Pancreas (tissue), 10 donors: ENCODE measurements at regions not wholly inside any gene's neighbourhood (a gene's known extent, or its start where the extent isn't known, plus 50 kb on each side); places are given as distances from the start of the nearest gene placed in this dataset.
A peak's percentile ranks its signal among the peaks of the same experiment; 100 is the strongest.

Experiments
- ATAC-seq, 4 donors: fragments of 200-7000 bp; cut with Tn5 transposase; one replicate each; pipeline versions ENCODE4 v1.8.0 to v1.9.1; 2020; ENCODE audit warnings: mild to moderate bottlenecking in 4 of 4, moderate library complexity in 4 of 4
- DNase-seq, 6 donors: peaks; one replicate each; pipeline ENCODE4 v3.0.0-alpha.2; 2020
- FAIRE-seq: peaks from 2 replicates; lab custom pipeline; 2012; peaks lifted over from hg19 to GRCh38; lab: Jason Lieb, UNC
- H3K27ac ChIP-seq, 4 donors: fragments of 200-600 bp; sonication (generic); 1 replicate in 3 of 4; 2 replicates in 1 of 4; pipeline versions ENCODE4 v1.5.0 to v1.8.0; 2020
- H3K27me3 ChIP-seq, 4 donors: fragments of 200-600 bp; one replicate each; pipeline ENCODE4 v1.8.0; 2021
- H3K36me3 ChIP-seq, 3 donors: fragments of 200-600 bp; sonication (generic) in 1 of 3; one replicate each; pipeline versions ENCODE4 v1.5.0 to v1.8.0; 2020 to 2021
- H3K4me1 ChIP-seq, 3 donors: fragments of 200-600 bp; one replicate each; pipeline ENCODE4 v1.8.0; 2021
- H3K4me3 ChIP-seq, 4 donors: fragments of 200-600 bp; sonication (generic) in 2 of 4; one replicate each; pipeline versions ENCODE4 v1.5.0 to v1.8.0; 2020 to 2021
- H3K9me3 ChIP-seq, 4 donors: fragments of 200-600 bp; one replicate each; pipeline ENCODE4 v1.8.0; 2021
- WGBS, 2 donors: extraction: QIAGEN DNeasy Blood & Tissue Kit; methylation state at CpG; one replicate each; pipeline ENCODE4 v1.1.7; 2013; 5-methylcytosine and 5-hydroxymethylcytosine counted together
- intact Hi-C, 3 donors: fragments of 100-400 bp; cut with DNase I; formaldehyde crosslinking; loops; one replicate each; pipeline versions ENCODE4 v1.11.1 to v1.14.2; 2022
- TF ChIP-seq, protein P1 (sequence below), 4 donors: fragments of 200-600 bp; sonication (generic) in 3 of 4; IDR thresholded peaks; one replicate each; pipeline versions ENCODE4 v1.5.0 to v1.8.0; 2021; ENCODE audit warnings: antibody characterized with exemption in 4 of 4
- donor health status: healthy with polysubstance abuse.
- donor health status: DM: no; HTN: no; CAD: no; lungs with moderate emphysema.
- donor health status: DM: no; HTN: no; CAD: no.
- donor health status: control.
- donor health status: control.
- donor health status: Bipolar disorder and iron deficiency.
- donor health status: DM: yes; HTN: yes; CAD: no.
- donor health status: DM: no; HTN: no; CAD: no.
- donor health status: DM: no; HTN: no; CAD: no.
- donor health status: DM: yes; HTN: yes; CAD: no.

- no peak for FAIRE-seq
- no peak overlapping the region for H3K27ac ChIP-seq
- intact Hi-C loops: no loop called here
Measured at GRCh38 chr17:33804401-33804800, 450.7 kb upstream of the CCL2 start.

DNA sequence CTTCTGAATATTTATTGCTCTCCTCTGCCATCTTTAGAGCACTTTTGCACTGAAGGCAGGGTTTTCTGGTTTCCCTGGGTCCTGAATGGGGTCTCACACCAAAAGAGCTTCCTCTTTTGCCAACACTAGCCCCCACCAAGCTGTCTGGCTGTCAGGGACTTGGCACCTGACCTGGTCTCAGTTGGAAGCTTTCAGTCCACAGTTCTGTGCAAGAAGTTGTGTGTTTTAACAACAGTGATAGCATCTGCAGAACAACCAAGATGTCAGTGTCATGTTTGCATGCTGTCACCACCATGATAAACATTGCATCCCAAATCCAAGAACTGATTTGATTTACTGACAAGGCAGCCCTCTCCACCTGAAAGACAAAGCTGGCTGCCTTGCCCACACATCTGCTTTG lies 448.5 kb upstream of the CCL2 start:
- TF ChIP-seq, protein P1, sequence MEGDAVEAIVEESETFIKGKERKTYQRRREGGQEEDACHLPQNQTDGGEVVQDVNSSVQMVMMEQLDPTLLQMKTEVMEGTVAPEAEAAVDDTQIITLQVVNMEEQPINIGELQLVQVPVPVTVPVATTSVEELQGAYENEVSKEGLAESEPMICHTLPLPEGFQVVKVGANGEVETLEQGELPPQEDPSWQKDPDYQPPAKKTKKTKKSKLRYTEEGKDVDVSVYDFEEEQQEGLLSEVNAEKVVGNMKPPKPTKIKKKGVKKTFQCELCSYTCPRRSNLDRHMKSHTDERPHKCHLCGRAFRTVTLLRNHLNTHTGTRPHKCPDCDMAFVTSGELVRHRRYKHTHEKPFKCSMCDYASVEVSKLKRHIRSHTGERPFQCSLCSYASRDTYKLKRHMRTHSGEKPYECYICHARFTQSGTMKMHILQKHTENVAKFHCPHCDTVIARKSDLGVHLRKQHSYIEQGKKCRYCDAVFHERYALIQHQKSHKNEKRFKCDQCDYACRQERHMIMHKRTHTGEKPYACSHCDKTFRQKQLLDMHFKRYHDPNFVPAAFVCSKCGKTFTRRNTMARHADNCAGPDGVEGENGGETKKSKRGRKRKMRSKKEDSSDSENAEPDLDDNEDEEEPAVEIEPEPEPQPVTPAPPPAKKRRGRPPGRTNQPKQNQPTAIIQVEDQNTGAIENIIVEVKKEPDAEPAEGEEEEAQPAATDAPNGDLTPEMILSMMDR (IDR thresholded peaks at IDR 0.05): no peak
- no peak for FAIRE-seq
- H3K4me3 ChIP-seq: no peak overlapping the region

More at GRCh38 chr17:33804401-33804800, 450.7 kb upstream of the CCL2 start:
- peaks cover 0 to 9% (median 6%) of the 10 kb centered on the region in 3 donors for H3K4me1 ChIP-seq
- TF ChIP-seq, protein P1 (IDR thresholded peaks at IDR 0.05): no peak
- no peak for DNase-seq
- no peaks in the 10 kb centered on the region for H3K27me3 ChIP-seq
- no peaks in the 10 kb centered on the region for H3K9me3 ChIP-seq
- H3K36me3 ChIP-seq: no peaks in the 10 kb centered on the region
- no peak overlapping the region for H3K4me3 ChIP-seq
- 89 to 93% methylated on average over 4 of the region's 4 CpGs for WGBS, 2 donors
- no peak for ATAC-seq

DNA sequence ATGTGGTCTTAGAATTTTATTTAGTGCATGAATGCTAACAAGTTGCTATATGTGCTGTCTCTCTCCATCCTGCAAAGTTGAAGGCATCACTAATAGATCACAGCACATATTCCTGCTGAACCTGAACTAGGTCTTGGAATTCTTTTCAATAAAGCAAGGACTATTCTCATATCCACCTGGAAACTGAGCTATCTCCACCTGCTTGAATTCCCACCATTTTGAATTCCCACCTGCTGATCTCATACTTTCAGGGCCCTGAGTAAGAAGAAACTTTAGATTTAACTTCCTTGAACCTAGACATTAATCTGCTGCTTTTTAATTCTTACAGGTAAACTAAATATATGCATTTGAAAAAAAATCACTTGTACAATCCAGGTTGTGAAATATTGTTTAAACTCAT lies 445.3 kb upstream of the CCL2 start:
- H3K27me3 ChIP-seq: no peaks in the 10 kb centered on the region
- H3K27ac ChIP-seq: peak overlapping the region in 2 of 4 donors; percentile 41 to 50
- peaks cover 0 to 14% (median 4%) of the 10 kb centered on the region in 3 donors for H3K4me1 ChIP-seq
- no peak for FAIRE-seq
- intact Hi-C loops: no loop called here
- H3K9me3 ChIP-seq: no peaks in the 10 kb centered on the region
- peak in 2 of 6 donors; percentile 44 to 46 for DNase-seq
- H3K4me3 ChIP-seq: no peak overlapping the region
- ATAC-seq: peak; percentile 79 to 92 (median 90)
- H3K36me3 ChIP-seq: no peaks in the 10 kb centered on the region
- TF ChIP-seq, protein P1 (IDR thresholded peaks at IDR 0.05): no peak

More for the DNA sequence above, 448.5 kb upstream of the CCL2 start:
- no peak for ATAC-seq
- DNase-seq: no peak
- intact Hi-C loops: no loop called here
- Histone ChIP-seq H3K9me3 (no peaks in the 10 kb centered on the region), H3K4me1 (peaks cover 0 to 14% (median 9%) of the 10 kb centered on the region in 3 donors), H3K27me3 (no peaks in the 10 kb centered on the region), H3K27ac (no peak overlapping the region), H3K36me3 (no peaks in the 10 kb centered on the region)

GRCh38 chr17:33811004-33811760 lies 443.9 kb upstream of the CCL2 start:
- WGBS, 2 donors: 66 to 76% methylated on average over 7 of the region's 7 CpGs
- no peak for FAIRE-seq
- peaks cover 0 to 14% (median 4%) of the 10 kb centered on the region in 3 donors for H3K4me1 ChIP-seq
- H3K4me3 ChIP-seq: no peak overlapping the region
- DNase-seq: no peak
- no peaks in the 10 kb centered on the region for H3K9me3 ChIP-seq
- H3K27ac ChIP-seq: no peak overlapping the region
- no peaks in the 10 kb centered on the region for H3K36me3 ChIP-seq
- ATAC-seq: peak in 1 of 4 donors; percentile 47
- no peaks in the 10 kb centered on the region for H3K27me3 ChIP-seq
- TF ChIP-seq, protein P1 (IDR thresholded peaks at IDR 0.05): no peak
- intact Hi-C loops: no loop called here

GRCh38 chr17:33811984-33812577 lies 443.0 kb upstream of the CCL2 start:
- intact Hi-C loops: no loop called here
- WGBS, 2 donors: 54 to 56% methylated on average over 4 of the region's 4 CpGs
- Histone ChIP-seq H3K27me3 (no peaks in the 10 kb centered on the region), H3K27ac (no peak overlapping the region), H3K4me3 (no peak overlapping the region), H3K4me1 (peaks cover 0 to 14% (median 4%) of the 10 kb centered on the region in 3 donors), H3K9me3 (no peaks in the 10 kb centered on the region), H3K36me3 (no peaks in the 10 kb centered on the region)
- FAIRE-seq (no peak), DNase-seq (no peak), ATAC-seq (no peak)
- TF ChIP-seq, protein P1 (IDR thresholded peaks at IDR 0.05): no peak
